ENCODE measurements at regions not wholly inside any gene's neighbourhood (a gene's known extent, or its start where the extent isn't known, plus 50 kb on each side); places are given as distances from the start of the nearest gene placed in this dataset.

GRCh38 chr2:11104794-11105660, 50.2 kb upstream of the SLC66A3 start:
- no peak for TF ChIP-seq CTCF (conservative IDR thresholded peaks at IDR 0.05)
- Histone ChIP-seq H3K9ac (ENCODE audit: extremely low read depth, low read length, poor library complexity, severe bottlenecking) (no peak overlapping the region), H3K9me3 (ENCODE audit: control insufficient read depth, low read length) (no peaks in the 10 kb centered on the region), H3K27me3 (ENCODE audit: control insufficient read depth, insufficient read depth, low read length, poor library complexity, severe bottlenecking) (no peaks in the 10 kb centered on the region), H3K36me3 (ENCODE audit: control insufficient read depth, insufficient read depth, low read length) (no peaks in the 10 kb centered on the region), H3K27ac (ENCODE audit: low read depth, low read length) (no peak overlapping the region), H3K4me1 (ENCODE audit: control insufficient read depth, insufficient read depth, low read length) (no peaks in the 10 kb centered on the region), H3K4me3 (ENCODE audit: low read length) (no peak overlapping the region)
- no peaks in the 10 kb centered on the region for H3K36me3 Mint-ChIP-seq (ENCODE audit: low read depth)
- H3K9me3 Mint-ChIP-seq: no peaks in the 10 kb centered on the region
- H3K4me1 Mint-ChIP-seq: no peaks in the 10 kb centered on the region
- DNase-seq: no peak
- WGBS, 2 experiments (ENCODE audit: insufficient coverage in 1 of 2, insufficient read length in 1 of 2): 92 to 93% methylated on average over 26 to 34 of the region's 34 CpGs
- no peak overlapping the region for H3K4me3 Mint-ChIP-seq
- H3K27ac Mint-ChIP-seq: no peak overlapping the region
- no peaks in the 10 kb centered on the region for H3K27me3 Mint-ChIP-seq (ENCODE audit: insufficient read depth)
